ENCODE measurements at regions not wholly inside any gene's neighbourhood (a gene's known extent, or its start where the extent isn't known, plus 50 kb on each side); places are given as distances from the start of the nearest gene placed in this dataset.

DNA sequence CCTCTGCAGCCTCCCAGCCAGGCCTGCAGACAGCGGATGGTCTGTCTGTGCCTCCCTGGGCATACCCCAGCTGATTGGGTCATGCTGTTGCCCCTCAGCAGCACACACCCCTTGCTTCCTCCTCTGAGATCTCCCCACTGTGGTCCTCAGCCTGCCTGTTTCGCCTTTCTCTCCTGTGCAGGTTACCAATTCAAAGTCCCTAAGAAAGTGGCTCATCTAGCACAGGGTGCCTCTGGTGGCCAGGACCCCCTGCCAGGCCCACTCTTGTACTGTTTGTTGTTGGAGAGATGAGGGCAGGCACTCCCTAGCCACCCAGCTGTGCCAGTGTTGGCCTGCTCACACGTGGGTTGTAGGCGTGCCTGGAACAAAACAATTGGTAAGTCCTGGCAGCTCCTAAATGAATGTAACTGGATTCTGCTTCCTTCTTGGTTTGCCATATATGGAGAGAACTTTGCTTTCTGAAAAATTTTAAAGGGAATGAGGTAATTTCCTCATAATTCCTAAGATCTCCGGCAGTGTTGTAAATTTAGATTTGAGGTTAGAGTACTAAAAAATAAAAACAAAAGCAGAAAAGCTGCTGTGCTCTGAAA, 213.2 kb upstream of the IL12A start:
- Histone ChIP-seq H3K27ac (ENCODE audit: low read depth, low read length) (no peak overlapping the region), H3K27me3 (ENCODE audit: control insufficient read depth in 2 of 2, insufficient read depth in 2 of 2, low read length in 2 of 2) (no peaks in the 10 kb centered on the region), H3K9me3 (ENCODE audit: control insufficient read depth in 2 of 3, low read length in 3 of 3) (no peaks in the 10 kb centered on the region), H3K4me3 (ENCODE audit: low read length) (no peak overlapping the region), H3K4me1 (ENCODE audit: control insufficient read depth in 2 of 2, insufficient read depth in 2 of 2, low read length in 2 of 2) (no peaks in the 10 kb centered on the region), H3K36me3 (ENCODE audit: control insufficient read depth in 2 of 3, insufficient read depth in 3 of 3, low read length in 3 of 3) (no peaks in the 10 kb centered on the region)
- intact Hi-C loops (cut with micrococcal nuclease) = no loop called here
- Mint-ChIP-seq H3K4me3 (no peak overlapping the region), H3K9me3 (no peaks in the 10 kb centered on the region), H3K36me3 (no peaks in the 10 kb centered on the region), H3K27me3 (peaks cover 9 to 36% (median 24%) of the 10 kb centered on the region in 5 donors), H3K27ac (no peak overlapping the region), H3K4me1 (no peaks in the 10 kb centered on the region)
- POLR2A ChIA-PET = no interaction called here
- DNase-seq (no peak), ATAC-seq (no peak)
- CTCF ChIA-PET = no interaction called here

DNA sequence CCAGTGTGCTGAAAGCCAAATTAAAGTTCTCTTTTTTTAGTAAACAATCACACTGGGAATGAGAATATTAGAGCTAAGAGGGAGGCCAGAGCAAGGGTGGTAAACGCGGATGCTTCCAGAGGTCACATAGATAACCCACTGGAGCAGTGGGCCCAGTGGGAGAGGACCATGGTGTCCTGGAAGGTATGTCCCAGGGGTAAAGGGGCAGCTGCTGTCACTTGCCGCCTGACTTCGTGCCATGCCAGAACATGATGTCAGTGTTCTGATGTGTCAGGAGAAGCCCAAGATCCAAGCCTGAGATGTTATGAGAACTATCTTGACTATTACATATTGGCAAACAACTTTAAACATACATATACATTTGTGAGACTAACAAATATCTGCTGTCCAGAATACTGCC, 211.9 kb upstream of the IL12A start:
- CTCF ChIA-PET = no interaction called here
- POLR2A ChIA-PET = no interaction called here
- H3K27ac ChIP-seq (ENCODE audit: low read depth, low read length) = no peak overlapping the region
- DNase-seq (no peak), ATAC-seq (no peak)
- Mint-ChIP-seq H3K27ac (no peak overlapping the region), H3K9me3 (no peaks in the 10 kb centered on the region), H3K4me3 (no peak overlapping the region), H3K4me1 (no peaks in the 10 kb centered on the region), H3K27me3 (peaks cover 9 to 35% (median 21%) of the 10 kb centered on the region in 5 donors), H3K36me3 (no peaks in the 10 kb centered on the region)
- H3K27me3 ChIP-seq (ENCODE audit: control insufficient read depth in 2 of 2, insufficient read depth in 2 of 2, low read length in 2 of 2) = no peaks in the 10 kb centered on the region
- H3K9me3 ChIP-seq (ENCODE audit: control insufficient read depth in 2 of 3, low read length in 3 of 3) = no peaks in the 10 kb centered on the region
- no peaks in the 10 kb centered on the region for H3K36me3 ChIP-seq (ENCODE audit: control insufficient read depth in 2 of 3, insufficient read depth in 3 of 3, low read length in 3 of 3)
- no peaks in the 10 kb centered on the region for H3K4me1 ChIP-seq (ENCODE audit: control insufficient read depth in 2 of 2, insufficient read depth in 2 of 2, low read length in 2 of 2)
- H3K4me3 ChIP-seq (ENCODE audit: low read length) = no peak overlapping the region
- intact Hi-C loops (cut with micrococcal nuclease) = no loop called here

DNA sequence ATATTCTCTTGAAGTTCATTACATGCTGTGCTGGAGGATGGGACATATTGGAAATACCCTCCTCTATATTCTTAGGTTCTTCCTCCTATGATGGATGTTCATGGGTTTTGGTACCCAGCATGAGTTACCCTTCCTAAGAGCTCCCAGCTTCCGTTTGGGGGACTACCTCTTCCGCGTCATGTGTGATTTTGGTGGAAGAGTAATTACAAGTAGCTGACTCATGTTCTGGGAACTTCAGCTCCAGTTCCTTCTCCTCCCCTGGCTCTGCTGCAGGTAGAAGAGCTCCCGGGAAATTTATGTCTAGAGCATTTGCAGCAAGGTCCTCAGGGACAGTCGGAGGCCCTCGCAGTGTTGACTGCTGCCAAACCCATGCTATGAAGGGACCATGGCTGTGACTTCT, 208.8 kb upstream of the IL12A start:
- Histone ChIP-seq H3K27me3 (ENCODE audit: control insufficient read depth in 2 of 2, insufficient read depth in 2 of 2, low read length in 2 of 2) (no peaks in the 10 kb centered on the region), H3K27ac (ENCODE audit: low read depth, low read length) (no peak overlapping the region), H3K36me3 (ENCODE audit: control insufficient read depth in 2 of 3, insufficient read depth in 3 of 3, low read length in 3 of 3) (no peaks in the 10 kb centered on the region), H3K4me3 (ENCODE audit: low read length) (no peak overlapping the region), H3K9me3 (ENCODE audit: control insufficient read depth in 2 of 3, low read length in 3 of 3) (no peaks in the 10 kb centered on the region), H3K4me1 (ENCODE audit: control insufficient read depth in 2 of 2, insufficient read depth in 2 of 2, low read length in 2 of 2) (no peaks in the 10 kb centered on the region)
- ChIA-PET CTCF (interaction anchor here (0.6 kb wide), 1 partner anchor 1995 kb away, joined by 3 read pairs; no protein-coding TSS in a partner anchor), POLR2A (no interaction called here)
- H3K27ac Mint-ChIP-seq = no peak overlapping the region
- H3K36me3 Mint-ChIP-seq = no peaks in the 10 kb centered on the region
- no peaks in the 10 kb centered on the region for H3K9me3 Mint-ChIP-seq
- ATAC-seq (no peak), DNase-seq (no peak)
- H3K27me3 Mint-ChIP-seq = peaks cover 11 to 36% (median 19%) of the 10 kb centered on the region in 5 donors
- H3K4me1 Mint-ChIP-seq = no peaks in the 10 kb centered on the region
- intact Hi-C loops (cut with micrococcal nuclease) = no loop called here
- no peak overlapping the region for H3K4me3 Mint-ChIP-seq

GRCh38 chr3:159781867-159782266, 206.8 kb upstream of the IL12A start:
- intact Hi-C loops (cut with micrococcal nuclease) = no loop called here
- DNase-seq = no peak
- Histone ChIP-seq H3K36me3 (ENCODE audit: control insufficient read depth in 2 of 3, insufficient read depth in 3 of 3, low read length in 3 of 3) (no peaks in the 10 kb centered on the region), H3K27me3 (ENCODE audit: control insufficient read depth in 2 of 2, insufficient read depth in 2 of 2, low read length in 2 of 2) (no peaks in the 10 kb centered on the region), H3K4me1 (ENCODE audit: control insufficient read depth in 2 of 2, insufficient read depth in 2 of 2, low read length in 2 of 2) (no peaks in the 10 kb centered on the region), H3K27ac (ENCODE audit: low read depth, low read length) (no peak overlapping the region), H3K9me3 (ENCODE audit: control insufficient read depth in 2 of 3, low read length in 3 of 3) (no peaks in the 10 kb centered on the region), H3K4me3 (ENCODE audit: low read length) (no peak overlapping the region)
- POLR2A ChIA-PET = no interaction called here
- Mint-ChIP-seq H3K27ac (no peak overlapping the region), H3K9me3 (no peaks in the 10 kb centered on the region), H3K36me3 (no peaks in the 10 kb centered on the region), H3K4me1 (no peaks in the 10 kb centered on the region), H3K27me3 (peaks cover 2 to 24% (median 10%) of the 10 kb centered on the region in 5 donors), H3K4me3 (no peak overlapping the region)
- ATAC-seq = peak; percentile 14
- CTCF ChIA-PET = no interaction called here

DNA sequence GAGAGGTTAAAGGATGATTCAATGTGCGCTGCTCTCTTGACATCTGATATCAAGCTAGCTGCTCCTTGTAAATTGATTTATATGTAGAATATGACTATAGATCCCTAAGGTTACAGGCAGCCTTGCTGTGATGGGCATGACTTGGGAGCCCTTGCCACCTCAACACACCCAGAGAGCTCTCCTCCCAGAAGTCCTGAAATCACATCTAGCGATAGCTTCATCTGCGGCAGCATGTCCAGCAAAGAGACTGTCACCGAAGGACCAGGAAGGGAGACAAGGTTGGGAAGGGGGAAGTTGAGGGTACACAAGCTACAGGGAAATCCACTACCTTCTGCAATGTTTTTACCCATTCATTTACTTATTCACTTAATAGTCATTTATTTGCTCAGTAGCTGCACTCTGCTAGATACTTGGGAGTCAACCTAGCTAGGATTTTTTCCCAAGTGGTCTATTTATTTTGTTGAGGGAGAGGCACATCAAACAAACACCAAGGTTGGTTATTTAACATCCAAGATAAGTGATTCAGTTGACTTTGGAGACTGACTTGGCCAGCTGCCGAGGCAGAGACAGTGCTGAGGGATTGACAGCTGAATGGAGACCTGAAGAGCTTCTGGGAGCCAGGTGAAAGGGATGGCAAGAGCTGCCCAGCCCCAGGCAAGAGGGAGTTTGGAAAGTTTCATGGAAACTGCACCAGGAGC, 205.8 kb upstream of the IL12A start:
- Histone ChIP-seq H3K27me3 (ENCODE audit: control insufficient read depth in 2 of 2, insufficient read depth in 2 of 2, low read length in 2 of 2) (no peaks in the 10 kb centered on the region), H3K27ac (ENCODE audit: low read depth, low read length) (no peak overlapping the region), H3K36me3 (ENCODE audit: control insufficient read depth in 2 of 3, insufficient read depth in 3 of 3, low read length in 3 of 3) (no peaks in the 10 kb centered on the region), H3K4me3 (ENCODE audit: low read length) (no peak overlapping the region), H3K9me3 (ENCODE audit: control insufficient read depth in 2 of 3, low read length in 3 of 3) (no peaks in the 10 kb centered on the region), H3K4me1 (ENCODE audit: control insufficient read depth in 2 of 2, insufficient read depth in 2 of 2, low read length in 2 of 2) (no peaks in the 10 kb centered on the region)
- intact Hi-C loops (cut with micrococcal nuclease) = no loop called here
- DNase-seq (no peak), ATAC-seq (no peak)
- ChIA-PET POLR2A (no interaction called here), CTCF (no interaction called here)
- H3K4me3 Mint-ChIP-seq = no peak overlapping the region
- no peaks in the 10 kb centered on the region for H3K4me1 Mint-ChIP-seq
- H3K27me3 Mint-ChIP-seq = peaks cover 4 to 23% (median 10%) of the 10 kb centered on the region in 5 donors
- H3K9me3 Mint-ChIP-seq = no peaks in the 10 kb centered on the region
- no peaks in the 10 kb centered on the region for H3K36me3 Mint-ChIP-seq
- H3K27ac Mint-ChIP-seq = no peak overlapping the region

DNA sequence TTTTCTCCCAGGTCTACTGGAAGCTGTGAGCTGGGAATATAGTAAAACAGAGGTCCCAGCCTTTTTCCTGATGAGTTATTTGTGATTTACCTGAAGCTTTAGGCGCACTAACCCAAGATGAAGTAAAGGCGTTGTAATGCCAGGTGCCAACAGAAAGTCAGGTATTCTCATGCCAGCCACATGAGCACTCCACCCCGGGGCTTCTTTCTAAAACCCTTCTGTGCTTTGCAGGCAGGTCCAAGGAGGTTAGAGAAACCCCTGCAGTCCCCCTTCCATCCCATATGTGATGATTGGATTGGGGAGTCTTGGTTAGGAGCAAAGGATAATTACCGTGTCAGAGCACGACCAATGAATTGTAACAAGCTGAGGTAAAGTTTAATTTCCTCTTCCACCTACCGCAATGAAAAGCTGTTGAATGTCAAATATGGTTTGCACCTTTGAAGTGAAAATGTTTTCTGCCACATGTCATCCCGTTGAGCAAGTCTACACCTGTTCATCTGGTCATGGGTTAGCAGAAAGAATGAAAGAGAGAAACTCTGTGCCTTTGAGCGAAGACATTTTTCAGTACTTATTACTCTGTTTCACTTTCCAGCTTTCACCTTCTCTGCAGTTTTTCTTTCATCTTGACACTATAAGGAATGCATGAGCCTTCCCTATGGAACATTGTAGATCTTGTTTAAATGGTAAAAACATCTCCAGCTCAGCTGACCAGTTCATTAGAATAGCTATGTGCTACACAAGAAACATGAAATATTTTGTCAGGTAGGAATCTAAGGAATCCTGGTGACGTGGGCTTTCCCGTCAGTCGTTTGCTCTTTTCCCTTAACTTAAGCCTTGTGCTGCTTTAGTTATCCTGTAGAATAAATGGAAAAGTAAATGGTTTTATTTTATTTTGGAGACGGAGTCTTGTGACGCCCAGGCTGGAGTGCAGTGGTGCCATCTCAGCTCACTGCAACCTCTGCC, 204.6 kb upstream of the IL12A start:
- Mint-ChIP-seq H3K27ac (no peak overlapping the region), H3K4me3 (no peak overlapping the region), H3K27me3 (peaks cover 6 to 23% (median 10%) of the 10 kb centered on the region in 5 donors), H3K4me1 (no peaks in the 10 kb centered on the region), H3K36me3 (no peaks in the 10 kb centered on the region), H3K9me3 (no peaks in the 10 kb centered on the region)
- ATAC-seq = no peak
- DNase-seq = no peak
- Histone ChIP-seq H3K27ac (ENCODE audit: low read depth, low read length) (no peak overlapping the region), H3K27me3 (ENCODE audit: control insufficient read depth in 2 of 2, insufficient read depth in 2 of 2, low read length in 2 of 2) (no peaks in the 10 kb centered on the region), H3K4me3 (ENCODE audit: low read length) (no peak overlapping the region), H3K36me3 (ENCODE audit: control insufficient read depth in 2 of 3, insufficient read depth in 3 of 3, low read length in 3 of 3) (no peaks in the 10 kb centered on the region), H3K4me1 (ENCODE audit: control insufficient read depth in 2 of 2, insufficient read depth in 2 of 2, low read length in 2 of 2) (no peaks in the 10 kb centered on the region), H3K9me3 (ENCODE audit: control insufficient read depth in 2 of 3, low read length in 3 of 3) (no peaks in the 10 kb centered on the region)
- ChIA-PET CTCF (no interaction called here), POLR2A (no interaction called here)
- intact Hi-C loops (cut with micrococcal nuclease) = no loop called here
